Gastrocnemius medialis (tissue), 4 donors: ENCODE measurements at regions not wholly inside any gene's neighbourhood (a gene's known extent, or its start where the extent isn't known, plus 50 kb on each side); places are given as distances from the start of the nearest gene placed in this dataset.
"Not testable (repeated sequence)": the region's sequence is repeated elsewhere in the genome, so short reads cannot be mapped to it uniquely, and the experiment has no call there.

Experiments
- ATAC-seq, 2 donors: fragments of 150-250 bp; one replicate each; pipeline ENCODE4 v1.9.1; 2016
- DNase-seq, 2 donors: peaks; one replicate each; pipeline ENCODE4 v3.0.0-alpha.2; 2019
- H3K27ac ChIP-seq, 4 donors: fragments of 200-600 bp; sonication (generic); 1 replicate in 1 of 4; 2 replicates in 3 of 4; pipeline ENCODE4 v1.5.1; 2016 to 2018; ENCODE audit warnings: mild to moderate bottlenecking in 2 of 4, moderate library complexity in 1 of 4
- H3K27me3 ChIP-seq, 3 donors: fragments of 200-600 bp; sonication (generic) in 2 of 3; 1 replicate in 1 of 3; 2 replicates in 2 of 3; pipeline versions ENCODE4 v1.5.1 to v1.6.0; 2016 to 2019; ENCODE audit warnings: mild to moderate bottlenecking in 1 of 3, moderate library complexity in 1 of 3
- H3K36me3 ChIP-seq, 2 donors: fragments of 200-600 bp; sonication (generic) in 1 of 2; one replicate each; pipeline ENCODE4 v1.5.1; 2017 to 2018
- H3K4me1 ChIP-seq, 2 donors: fragments of 200-600 bp; sonication (generic) in 1 of 2; one replicate each; pipeline ENCODE4 v1.5.1; 2016 to 2017; ENCODE audit warnings: mild to moderate bottlenecking in 2 of 2
- H3K4me3 ChIP-seq, 4 donors: fragments of 200-600 bp; sonication (generic) in 3 of 4; 1 replicate in 1 of 4; 2 replicates in 3 of 4; pipeline ENCODE4 v1.5.1; 2016 to 2019; ENCODE audit warnings: mild to moderate bottlenecking in 2 of 4
- H3K9me3 ChIP-seq, 3 donors: fragments of 200-600 bp; sonication (generic) in 2 of 3; 1 replicate in 1 of 3; 2 replicates in 2 of 3; pipeline ENCODE4 v1.5.1; 2016 to 2019
- CTCF ChIP-seq, 5 experiments: fragments of 450-650 bp in 3 of 5; fragments of 200-600 bp in 2 of 5; sonication (generic) in 2 of 5; IDR thresholded peaks in 4 of 5; conservative IDR thresholded peaks in 1 of 5; 1 replicate in 4 of 5; 2 replicates in 1 of 5; pipeline ENCODE4 v1.5.1; 2016 to 2019; ENCODE audit warnings: antibody characterized with exemption in 5 of 5, mild to moderate bottlenecking in 3 of 5, moderate library complexity in 3 of 5
- POLR2A ChIP-seq, 2 donors: fragments of 450-650 bp; IDR thresholded peaks; one replicate each; pipeline ENCODE4 v1.6.1; 2017; ENCODE audit warnings: antibody characterized with exemption in 2 of 2, mild to moderate bottlenecking in 2 of 2, moderate library complexity in 2 of 2
- in situ Hi-C, 4 donors: fragments of 200-750 bp; cut with MboI; loops; one replicate each; pipeline versions ENCODE4 v1.15.0 to v1.8.0; 2017; ENCODE audit warnings: low sequenced_read_pairs in 4 of 4
- intact Hi-C: fragments of 100-400 bp; cut with DNase I; formaldehyde crosslinking; loops from one replicate; pipeline ENCODE4 v1.15.1; 2023; ENCODE audit warnings: low total_unique reads

- H3K36me3 ChIP-seq: no peaks in the 10 kb centered on the region
- in situ Hi-C loops: no loop called here
- H3K4me3 ChIP-seq: no peak overlapping the region
- DNase-seq: no peak
- no peaks in the 10 kb centered on the region for H3K9me3 ChIP-seq
- no peaks in the 10 kb centered on the region for H3K27me3 ChIP-seq
- TF ChIP-seq POLR2A (IDR thresholded peaks at IDR 0.05) (no peak), CTCF (IDR thresholded peaks at IDR 0.05 in 4 of 5, conservative IDR thresholded peaks at IDR 0.05 in 1 of 5) (no peak)
- no peak overlapping the region for H3K27ac ChIP-seq
- no peaks in the 10 kb centered on the region for H3K4me1 ChIP-seq
- intact Hi-C loops: no loop called here
- no peak for ATAC-seq
Measured at GRCh38 chr13:67395577-67395976, 165.4 kb upstream of the PCDH9 start.

- no peaks in the 10 kb centered on the region for H3K27me3 ChIP-seq
- intact Hi-C loops (no loop called here), in situ Hi-C loops (no loop called here)
- H3K4me3 ChIP-seq: no peak overlapping the region
- DNase-seq (no peak), ATAC-seq (no peak)
- no peaks in the 10 kb centered on the region for H3K4me1 ChIP-seq
- H3K36me3 ChIP-seq: no peaks in the 10 kb centered on the region
- TF ChIP-seq CTCF (IDR thresholded peaks at IDR 0.05 in 4 of 5, conservative IDR thresholded peaks at IDR 0.05 in 1 of 5): no peak
- TF ChIP-seq POLR2A (IDR thresholded peaks at IDR 0.05): no peak
- no peak overlapping the region for H3K27ac ChIP-seq
- H3K9me3 ChIP-seq: no peaks in the 10 kb centered on the region
Measured at GRCh38 chr13:67392014-67392413, 161.9 kb upstream of the PCDH9 start.

DNA sequence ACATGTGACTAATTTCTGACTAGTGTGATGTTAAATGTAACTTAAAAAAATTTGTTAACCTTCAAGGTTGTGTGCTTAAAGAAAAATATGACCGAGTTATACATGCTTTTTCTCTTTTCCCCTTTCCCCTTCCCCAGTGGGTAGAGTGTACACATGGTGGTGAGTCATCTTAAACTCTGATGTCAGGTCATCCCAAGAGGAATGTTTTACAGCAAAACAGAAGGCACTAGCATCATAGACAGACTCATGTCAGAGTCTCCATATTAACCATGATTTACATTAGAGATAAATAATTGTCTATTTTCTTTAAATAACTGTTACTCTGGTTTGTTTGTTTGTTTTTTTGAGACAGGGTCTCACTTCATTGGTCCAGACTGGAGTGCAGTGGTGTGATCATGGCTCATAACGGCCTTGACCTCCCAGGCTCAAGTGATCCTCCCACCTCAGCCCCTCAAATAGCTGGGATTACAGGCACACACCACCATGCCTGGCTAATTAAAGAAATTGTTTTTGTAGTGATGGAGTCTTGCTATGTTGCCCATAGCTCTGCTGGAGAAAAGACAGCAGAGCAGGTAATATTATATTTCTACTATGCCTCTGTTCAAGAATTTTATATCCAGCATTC, 160.4 kb upstream of the PCDH9 start:
- in situ Hi-C loops: no loop called here
- TF ChIP-seq CTCF (IDR thresholded peaks at IDR 0.05 in 4 of 5, conservative IDR thresholded peaks at IDR 0.05 in 1 of 5) (no peak), POLR2A (IDR thresholded peaks at IDR 0.05) (no peak)
- intact Hi-C loops: no loop called here

DNA sequence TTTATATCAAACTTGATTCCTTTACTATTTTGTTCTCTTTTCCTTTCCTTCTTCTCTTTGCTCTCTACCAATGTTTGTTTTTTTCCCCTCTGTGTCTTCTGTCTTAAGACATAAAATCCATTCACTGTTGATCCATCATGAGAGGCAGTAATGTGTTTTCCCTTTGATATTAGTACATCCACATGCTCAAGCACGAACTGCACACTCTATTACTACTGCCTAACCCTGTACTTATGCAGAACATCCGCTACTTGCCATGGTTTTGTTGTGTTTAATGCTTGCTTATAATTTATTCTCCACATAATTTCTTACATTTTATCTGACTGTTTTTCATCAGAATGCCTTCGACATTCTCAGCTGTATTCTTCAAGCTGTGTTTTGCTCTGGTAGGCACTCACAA, 159.0 kb upstream of the PCDH9 start:
- H3K9me3 ChIP-seq: no peaks in the 10 kb centered on the region
- no peak for TF ChIP-seq CTCF (IDR thresholded peaks at IDR 0.05 in 4 of 5, conservative IDR thresholded peaks at IDR 0.05 in 1 of 5)
- TF ChIP-seq POLR2A (IDR thresholded peaks at IDR 0.05): no peak
- no peaks in the 10 kb centered on the region for H3K36me3 ChIP-seq
- H3K27me3 ChIP-seq: no peaks in the 10 kb centered on the region
- no peak overlapping the region for H3K27ac ChIP-seq
- intact Hi-C loops: no loop called here
- H3K4me3 ChIP-seq: no peak overlapping the region
- in situ Hi-C loops: no loop called here
- H3K4me1 ChIP-seq: no peaks in the 10 kb centered on the region
- DNase-seq (no peak), ATAC-seq (no peak)

More for the DNA sequence above, 160.4 kb upstream of the PCDH9 start:
- no peak overlapping the region for H3K4me3 ChIP-seq
- ATAC-seq (no peak), DNase-seq (no peak)
- H3K27ac ChIP-seq: no peak overlapping the region
- no peaks in the 10 kb centered on the region for H3K9me3 ChIP-seq
- no peaks in the 10 kb centered on the region for H3K4me1 ChIP-seq
- H3K27me3 ChIP-seq: no peaks in the 10 kb centered on the region
- no peaks in the 10 kb centered on the region for H3K36me3 ChIP-seq

DNA sequence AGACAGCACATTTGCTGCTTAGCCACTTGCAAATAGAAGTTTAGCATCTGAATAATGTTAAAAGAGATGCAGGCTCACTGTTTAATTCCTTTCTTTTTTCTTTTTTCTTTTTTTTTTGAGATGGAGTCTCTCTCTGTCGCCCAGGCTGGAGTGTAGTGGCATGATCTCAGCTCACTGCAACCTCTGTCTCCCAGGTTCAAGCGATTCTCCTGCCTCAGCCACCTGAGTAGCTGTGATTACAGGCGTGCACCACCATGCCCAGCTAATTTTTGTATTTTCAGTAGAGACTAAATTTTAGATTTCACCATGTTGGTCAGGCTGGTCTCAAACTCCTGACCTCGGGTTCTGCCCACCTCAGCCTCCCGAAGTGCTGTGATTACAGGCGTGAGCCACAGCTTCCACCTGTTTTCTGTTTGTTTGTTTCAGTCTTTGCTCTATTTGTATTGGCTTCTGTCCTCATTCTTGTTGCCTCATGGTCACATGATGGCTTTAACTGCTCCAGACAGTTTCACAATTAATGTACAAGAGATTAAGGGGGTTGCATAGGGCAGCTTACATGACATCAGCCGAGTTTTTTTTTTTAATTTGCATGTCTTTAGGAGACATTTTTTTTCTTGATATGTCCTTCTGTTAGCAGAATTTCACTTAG, 153.1 kb upstream of the PCDH9 start:
- in situ Hi-C loops, H3K36me3 ChIP-seq, H3K9me3 ChIP-seq, H3K27ac ChIP-seq, intact Hi-C loops, DNase-seq, H3K4me1 ChIP-seq, ATAC-seq, H3K27me3 ChIP-seq, H3K4me3 ChIP-seq: not testable (repeated sequence)
